ENCODE measurements at regions not wholly inside any gene's neighbourhood (a gene's known extent, or its start where the extent isn't known, plus 50 kb on each side); places are given as distances from the start of the nearest gene placed in this dataset.

DNA sequence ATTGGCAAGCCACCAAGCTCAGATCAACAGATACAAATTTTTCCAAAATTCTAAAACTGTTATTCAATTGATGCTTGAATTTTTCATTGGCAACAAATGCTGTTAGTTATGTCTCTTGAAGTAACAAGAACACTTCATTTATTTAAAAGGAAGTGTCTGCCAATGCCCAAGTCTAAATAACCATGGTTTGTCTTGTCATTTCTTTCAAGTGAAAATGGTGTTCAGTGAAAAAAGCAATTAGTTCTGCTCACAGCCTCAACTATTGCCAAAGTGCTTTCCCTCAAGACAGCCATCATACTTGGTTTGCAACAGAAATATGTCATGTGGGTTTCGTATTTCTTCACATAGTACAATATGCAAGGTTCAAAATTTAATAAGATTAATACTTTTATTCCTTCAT, 312.6 kb upstream of the LMCD1 start:
- TF ChIP-seq, protein P1, sequence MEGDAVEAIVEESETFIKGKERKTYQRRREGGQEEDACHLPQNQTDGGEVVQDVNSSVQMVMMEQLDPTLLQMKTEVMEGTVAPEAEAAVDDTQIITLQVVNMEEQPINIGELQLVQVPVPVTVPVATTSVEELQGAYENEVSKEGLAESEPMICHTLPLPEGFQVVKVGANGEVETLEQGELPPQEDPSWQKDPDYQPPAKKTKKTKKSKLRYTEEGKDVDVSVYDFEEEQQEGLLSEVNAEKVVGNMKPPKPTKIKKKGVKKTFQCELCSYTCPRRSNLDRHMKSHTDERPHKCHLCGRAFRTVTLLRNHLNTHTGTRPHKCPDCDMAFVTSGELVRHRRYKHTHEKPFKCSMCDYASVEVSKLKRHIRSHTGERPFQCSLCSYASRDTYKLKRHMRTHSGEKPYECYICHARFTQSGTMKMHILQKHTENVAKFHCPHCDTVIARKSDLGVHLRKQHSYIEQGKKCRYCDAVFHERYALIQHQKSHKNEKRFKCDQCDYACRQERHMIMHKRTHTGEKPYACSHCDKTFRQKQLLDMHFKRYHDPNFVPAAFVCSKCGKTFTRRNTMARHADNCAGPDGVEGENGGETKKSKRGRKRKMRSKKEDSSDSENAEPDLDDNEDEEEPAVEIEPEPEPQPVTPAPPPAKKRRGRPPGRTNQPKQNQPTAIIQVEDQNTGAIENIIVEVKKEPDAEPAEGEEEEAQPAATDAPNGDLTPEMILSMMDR (IDR thresholded peaks at IDR 0.05), result no peak
- no peak for TF ChIP-seq POLR2AphosphoS5 (IDR thresholded peaks at IDR 0.05)
